Chondrocyte (in vitro differentiated cells): ENCODE measurements at regions not wholly inside any gene's neighbourhood (a gene's known extent, or its start where the extent isn't known, plus 50 kb on each side); places are given as distances from the start of the nearest gene placed in this dataset.

Source experiments
- DNase-seq: peaks from one replicate; pipeline ENCODE4 v3.0.0; 2021; ENCODE audit warnings: mixed read lengths, low spot score
- H3K27ac Mint-ChIP-seq: one replicate; pipeline ENCODE4 v1.8.0; 2021; ENCODE audit warnings: mild to moderate bottlenecking, moderate library complexity, mixed read lengths; ENCODE audit not compliant: unreplicated experiment
- H3K27me3 Mint-ChIP-seq: 2 replicates; pipeline ENCODE4 v1.8.0; 2021; ENCODE audit warnings: low read depth, mixed read lengths
- H3K36me3 Mint-ChIP-seq: 2 replicates; pipeline ENCODE4 v1.8.0; 2021; ENCODE audit warnings: low read depth, mixed read lengths
- H3K4me1 Mint-ChIP-seq: 2 replicates; pipeline ENCODE4 v1.8.0; 2021; ENCODE audit warnings: low read depth, mild to moderate bottlenecking, mixed read lengths
- H3K4me3 Mint-ChIP-seq: one replicate; pipeline ENCODE4 v1.8.0; 2021; ENCODE audit warnings: mild to moderate bottlenecking, moderate library complexity, mixed read lengths; ENCODE audit not compliant: unreplicated experiment
- H3K9me3 Mint-ChIP-seq: 2 replicates; pipeline ENCODE4 v1.8.0; 2021; ENCODE audit warnings: low read depth, mixed read lengths
- TF ChIP-seq, protein P1 (sequence below): fragments of 200-600 bp; sonication (generic); IDR thresholded peaks from 2 replicates; pipeline ENCODE4 v1.5.0; 2021; ENCODE audit warnings: antibody characterized with exemption, mild to moderate bottlenecking, moderate library complexity

DNA sequence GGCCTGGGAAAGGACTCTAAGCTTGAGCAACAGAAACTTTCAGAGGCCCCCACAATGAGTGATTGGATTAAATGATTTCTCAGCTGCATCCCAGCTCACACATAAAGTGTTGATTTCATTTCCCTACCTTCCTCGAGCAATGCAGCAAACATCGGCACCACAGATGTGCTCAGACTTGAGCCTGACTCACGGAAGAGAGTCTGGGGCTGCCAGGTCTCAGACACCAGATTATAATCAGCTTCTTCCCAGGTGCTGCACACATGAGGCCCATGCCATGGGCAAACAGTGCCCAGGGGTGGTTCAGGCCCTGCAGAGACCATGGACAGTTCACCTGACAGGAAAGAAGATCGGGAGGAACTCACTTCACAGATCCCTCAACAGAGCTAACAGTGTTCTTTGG lies 226.6 kb upstream of the TENM4 start:
- Mint-ChIP-seq H3K27me3 (peaks cover 26% of the 10 kb centered on the region), H3K36me3 (no peaks in the 10 kb centered on the region), H3K9me3 (no peaks in the 10 kb centered on the region), H3K27ac (no peak overlapping the region), H3K4me1 (no peaks in the 10 kb centered on the region), H3K4me3 (no peak overlapping the region)
- TF ChIP-seq, protein P1, sequence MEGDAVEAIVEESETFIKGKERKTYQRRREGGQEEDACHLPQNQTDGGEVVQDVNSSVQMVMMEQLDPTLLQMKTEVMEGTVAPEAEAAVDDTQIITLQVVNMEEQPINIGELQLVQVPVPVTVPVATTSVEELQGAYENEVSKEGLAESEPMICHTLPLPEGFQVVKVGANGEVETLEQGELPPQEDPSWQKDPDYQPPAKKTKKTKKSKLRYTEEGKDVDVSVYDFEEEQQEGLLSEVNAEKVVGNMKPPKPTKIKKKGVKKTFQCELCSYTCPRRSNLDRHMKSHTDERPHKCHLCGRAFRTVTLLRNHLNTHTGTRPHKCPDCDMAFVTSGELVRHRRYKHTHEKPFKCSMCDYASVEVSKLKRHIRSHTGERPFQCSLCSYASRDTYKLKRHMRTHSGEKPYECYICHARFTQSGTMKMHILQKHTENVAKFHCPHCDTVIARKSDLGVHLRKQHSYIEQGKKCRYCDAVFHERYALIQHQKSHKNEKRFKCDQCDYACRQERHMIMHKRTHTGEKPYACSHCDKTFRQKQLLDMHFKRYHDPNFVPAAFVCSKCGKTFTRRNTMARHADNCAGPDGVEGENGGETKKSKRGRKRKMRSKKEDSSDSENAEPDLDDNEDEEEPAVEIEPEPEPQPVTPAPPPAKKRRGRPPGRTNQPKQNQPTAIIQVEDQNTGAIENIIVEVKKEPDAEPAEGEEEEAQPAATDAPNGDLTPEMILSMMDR = no peak
- no peak for DNase-seq

- H3K27me3 Mint-ChIP-seq = peaks cover 21% of the 10 kb centered on the region
- no peaks in the 10 kb centered on the region for H3K4me1 Mint-ChIP-seq
- H3K4me3 Mint-ChIP-seq = no peak overlapping the region
- TF ChIP-seq, protein P1 = no peak
- H3K27ac Mint-ChIP-seq = no peak overlapping the region
- no peaks in the 10 kb centered on the region for H3K36me3 Mint-ChIP-seq
- DNase-seq = no peak
- H3K9me3 Mint-ChIP-seq = no peaks in the 10 kb centered on the region
Observed at GRCh38 chr11:79663017-79663416, 222.2 kb upstream of the TENM4 start.

GRCh38 chr11:79661373-79661772 lies 220.5 kb upstream of the TENM4 start:
- H3K4me1 Mint-ChIP-seq = no peaks in the 10 kb centered on the region
- TF ChIP-seq, protein P1 = no peak
- no peaks in the 10 kb centered on the region for H3K9me3 Mint-ChIP-seq
- H3K27me3 Mint-ChIP-seq = peaks cover 13% of the 10 kb centered on the region
- no peak overlapping the region for H3K27ac Mint-ChIP-seq
- no peaks in the 10 kb centered on the region for H3K36me3 Mint-ChIP-seq
- DNase-seq = no peak
- H3K4me3 Mint-ChIP-seq = no peak overlapping the region

- Mint-ChIP-seq H3K9me3 (peaks cover 2% of the 10 kb centered on the region), H3K4me1 (no peaks in the 10 kb centered on the region), H3K4me3 (no peak overlapping the region), H3K27me3 (peaks cover 17% of the 10 kb centered on the region), H3K36me3 (no peaks in the 10 kb centered on the region), H3K27ac (no peak overlapping the region)
- DNase-seq = no peak
- TF ChIP-seq, protein P1 = no peak
Observed at GRCh38 chr11:79648766-79649520, 208.1 kb upstream of the TENM4 start.

- Mint-ChIP-seq H3K36me3 (no peaks in the 10 kb centered on the region), H3K4me3 (no peak overlapping the region), H3K9me3 (no peaks in the 10 kb centered on the region), H3K4me1 (no peaks in the 10 kb centered on the region), H3K27me3 (peaks cover 13% of the 10 kb centered on the region), H3K27ac (no peak overlapping the region)
- no peak for DNase-seq
- TF ChIP-seq, protein P1 = no peak
Observed at GRCh38 chr11:79637219-79637618, 196.4 kb upstream of the TENM4 start.
